ENCODE measurements at regions not wholly inside any gene's neighbourhood (a gene's known extent, or its start where the extent isn't known, plus 50 kb on each side); places are given as distances from the start of the nearest gene placed in this dataset.

- no peak overlapping the region for H2BK12ac ChIP-seq (ENCODE audit: insufficient read length, low read depth, low read length)
- no peak overlapping the region for H2BK120ac ChIP-seq (ENCODE audit: low read depth, low read length, poor library complexity, severe bottlenecking)
- H3K14ac ChIP-seq (ENCODE audit: insufficient read depth, low read length), result no peak overlapping the region
- no peak overlapping the region for H3K23ac ChIP-seq (ENCODE audit: insufficient read length, low read depth, low read length)
- no peaks in the 10 kb centered on the region for H3K27me3 ChIP-seq (ENCODE audit: insufficient read depth, low read length)
- WGBS (ENCODE audit: extremely low coverage, insufficient read length, low lambda C conversion rate), result no CpG with 5 or more reads among the region's 3 CpGs
- Mint-ChIP-seq H3K9me3 (peaks cover 4% of the 10 kb centered on the region in 2 experiments; a peak in 4 of 5 replicates), H3K27me3 (ENCODE audit: low read depth) (peaks cover 2% of the 10 kb centered on the region), H3K4me1 (no peaks in the 10 kb centered on the region), H3K27ac (no peak overlapping the region), H3K4me3 (no peak overlapping the region), H3K36me3 (ENCODE audit: insufficient read depth in 1 of 3, low read depth in 3 of 3) (peaks cover 0 to 6% (median 2%) of the 10 kb centered on the region in 3 experiments; a peak in 3 of 7 replicates)
- H4K91ac ChIP-seq (ENCODE audit: insufficient read length, low read depth, low read length), result no peak overlapping the region
- H3K79me1 ChIP-seq (ENCODE audit: insufficient read depth, low read depth, low read length, poor library complexity, severe bottlenecking), result no peaks in the 10 kb centered on the region
- H3K4me2 ChIP-seq (ENCODE audit: insufficient read depth, insufficient read length, low read length), result no peak overlapping the region
- no peaks in the 10 kb centered on the region for H3K79me2 ChIP-seq (ENCODE audit: insufficient read depth, low read length)
- no peak overlapping the region for H2AK5ac ChIP-seq (ENCODE audit: insufficient read length, low read length)
- H2BK20ac ChIP-seq (ENCODE audit: low read depth, low read length, poor library complexity, severe bottlenecking), result no peak overlapping the region
- H3K18ac ChIP-seq (ENCODE audit: insufficient read length, low read depth, low read length), result no peak overlapping the region
- H3K23me2 ChIP-seq (ENCODE audit: insufficient read length, low read depth, low read length, poor library complexity, severe bottlenecking), result no peaks in the 10 kb centered on the region
- no peak overlapping the region for H2BK15ac ChIP-seq (ENCODE audit: low read depth, low read length)
- no peak overlapping the region for H3K4ac ChIP-seq (ENCODE audit: low read depth, low read length)
- H4K20me1 ChIP-seq (ENCODE audit: control insufficient read depth, insufficient read depth, insufficient read length), result no peaks in the 10 kb centered on the region
- H3K9ac ChIP-seq (ENCODE audit: extremely low read depth, insufficient read length, low read length), result no peak overlapping the region
- H4K5ac ChIP-seq (ENCODE audit: insufficient read length, low read depth, low read length), result no peak overlapping the region
- no peak overlapping the region for H2BK5ac ChIP-seq (ENCODE audit: insufficient read length, low read length)
- TF ChIP-seq CTCF (conservative IDR thresholded peaks at IDR 0.05), result no peak
- H4K8ac ChIP-seq (replicated peaks; ENCODE audit: insufficient read length, low read depth, low read length), result no peak overlapping the region
- H3K4me1 ChIP-seq (ENCODE audit: insufficient read depth, low read length), result no peaks in the 10 kb centered on the region
- no peak overlapping the region for H3T11ph ChIP-seq (ENCODE audit: low read length)
- DNase-seq, result no peak
- H3K9me3 ChIP-seq (ENCODE audit: control insufficient read depth, low read depth, low read length), result no peaks in the 10 kb centered on the region
- no peak overlapping the region for H3K56ac ChIP-seq (ENCODE audit: insufficient read length, low read depth, low read length)
- no peak overlapping the region for H3K27ac ChIP-seq (ENCODE audit: insufficient read length, low read depth, low read length)
- H2AFZ ChIP-seq (ENCODE audit: low read length), result no peak overlapping the region
Measured at GRCh38 chr13:43946281-43946680, 66.6 kb downstream of the LACC1 start.

Measured in H9 (cell line).